ENCODE measurements at regions not wholly inside any gene's neighbourhood (a gene's known extent, or its start where the extent isn't known, plus 50 kb on each side); places are given as distances from the start of the nearest gene placed in this dataset.

GRCh38 chr5:110346893-110347358 lies 379.5 kb downstream of the TMEM232 start:
- TF ChIP-seq CTCF (IDR thresholded peaks at IDR 0.05) = no peak
- no peak for TF ChIP-seq POLR2AphosphoS5 (IDR thresholded peaks at IDR 0.05; ENCODE audit: insufficient read depth in 1 of 2, low read depth in 1 of 2)
- TF ChIP-seq POLR2A (IDR thresholded peaks at IDR 0.05) = no peak
